Epithelial cell of proximal tubule (primary cell): ENCODE measurements at regions not wholly inside any gene's neighbourhood (a gene's known extent, or its start where the extent isn't known, plus 50 kb on each side); places are given as distances from the start of the nearest gene placed in this dataset.

ENCODE experiments used
- DNase-seq: peaks from one replicate; pipeline ENCODE4 v3.0.0-alpha.2; 2011; ENCODE audit warnings: low read depth
- H3K4me3 ChIP-seq: 2 replicates; pipeline ENCODE4 v1.5.1; 2011; ENCODE audit warnings: low read depth, mild to moderate bottlenecking, low read length
- CTCF ChIP-seq: conservative IDR thresholded peaks from 2 replicates; pipeline ENCODE4 v1.5.1; 2012; ENCODE audit warnings: low read depth, mild to moderate bottlenecking, low read length

- no peak for TF ChIP-seq CTCF
- no peak for DNase-seq
- no peak overlapping the region for H3K4me3 ChIP-seq
Measured at GRCh38 chr2:226639550-226639949, 160.1 kb downstream of the IRS1 start.

DNA sequence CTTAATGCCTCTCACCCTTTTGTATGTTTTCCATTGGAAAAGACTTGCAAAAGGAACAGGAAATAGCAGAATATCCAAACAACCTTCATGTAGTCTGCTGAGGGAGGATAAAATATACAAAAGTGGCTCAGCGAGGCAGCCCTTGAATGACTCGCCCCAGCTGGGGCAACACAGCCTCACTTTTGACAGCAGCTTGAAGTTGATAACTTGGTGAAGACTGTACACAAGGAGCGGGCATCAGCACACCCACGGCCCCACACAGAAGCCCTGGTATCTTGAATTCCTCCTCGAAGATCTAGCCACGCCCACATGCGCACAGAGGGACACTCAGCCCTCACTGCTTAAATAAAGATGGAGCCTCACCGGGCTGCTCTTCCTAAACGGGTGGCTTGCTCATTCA is 161.0 kb downstream of the IRS1 start:
- no peak for DNase-seq
- H3K4me3 ChIP-seq = no peak overlapping the region
- TF ChIP-seq CTCF = no peak

DNA sequence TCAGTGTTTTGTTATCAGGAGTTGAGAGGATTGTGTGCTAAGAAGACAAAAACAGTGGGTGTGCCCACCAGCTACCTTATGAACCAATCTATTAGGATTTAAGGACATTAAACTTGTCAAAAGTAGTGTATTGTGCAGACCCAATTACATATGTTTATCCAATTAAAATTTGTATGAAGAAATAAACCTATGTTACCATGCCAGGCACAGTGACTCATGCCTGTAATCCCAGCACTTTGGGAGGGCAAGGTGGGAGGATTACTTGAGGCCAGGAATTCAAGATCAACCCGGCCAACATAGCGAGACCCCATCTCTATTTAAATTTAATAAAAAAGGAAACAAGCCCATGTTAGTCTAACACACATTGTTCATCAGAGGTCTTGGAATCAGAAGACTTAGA is 162.2 kb downstream of the IRS1 start:
- H3K4me3 ChIP-seq = no peak overlapping the region
- DNase-seq = no peak
- no peak for TF ChIP-seq CTCF

DNA sequence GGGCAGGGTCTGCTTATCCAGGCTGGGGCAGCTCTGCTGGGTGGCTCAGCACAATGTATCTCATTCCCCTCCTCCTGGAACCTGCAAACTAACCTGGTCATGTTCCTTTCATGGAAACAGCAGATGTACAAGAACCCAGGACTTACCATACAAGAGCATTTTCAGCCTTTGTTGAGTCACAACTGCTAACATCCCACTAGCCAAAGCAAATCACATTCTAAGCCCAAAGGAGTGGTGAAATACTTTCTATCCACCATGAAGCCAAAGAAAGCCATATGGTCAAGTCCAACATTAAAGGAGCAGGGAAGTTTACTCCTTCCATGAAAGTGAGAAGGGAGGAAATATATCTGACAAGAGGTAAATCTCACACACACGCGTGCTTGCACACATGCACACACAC is 163.0 kb downstream of the IRS1 start:
- TF ChIP-seq CTCF = no peak
- H3K4me3 ChIP-seq = no peak overlapping the region
- no peak for DNase-seq

DNA sequence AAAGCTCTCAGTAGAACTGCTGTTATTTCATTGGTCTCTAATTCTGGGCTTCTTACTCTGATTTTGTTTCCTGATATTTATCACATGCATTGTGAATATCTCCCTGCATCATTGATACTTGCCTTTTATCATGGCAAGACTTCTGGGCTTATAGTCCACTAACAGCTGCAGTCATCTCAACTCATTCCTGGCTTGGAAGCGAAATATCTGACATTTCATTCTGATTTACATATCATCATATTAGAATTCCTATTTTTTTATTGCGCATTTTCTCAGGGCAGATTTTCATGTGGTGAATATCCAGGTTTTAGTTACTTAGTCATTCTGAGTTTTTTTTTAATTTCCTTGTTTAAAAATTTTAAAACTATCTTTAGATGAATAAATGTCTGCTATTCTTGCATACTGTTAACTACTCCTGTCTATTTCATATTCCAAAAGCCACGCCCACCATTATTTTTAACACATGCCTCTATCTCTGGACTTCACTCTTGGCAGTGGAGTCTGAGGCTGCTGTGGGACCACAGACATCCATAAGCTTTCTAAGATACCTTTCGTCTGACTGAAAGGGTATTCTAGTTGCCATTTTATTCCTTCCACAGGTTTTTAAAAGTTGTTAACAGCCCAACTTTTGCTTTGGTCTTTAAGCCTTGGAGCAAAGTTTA is 164.5 kb downstream of the IRS1 start:
- no peak overlapping the region for H3K4me3 ChIP-seq
- no peak for TF ChIP-seq CTCF
- no peak for DNase-seq

- DNase-seq = no peak
- TF ChIP-seq CTCF = no peak
- no peak overlapping the region for H3K4me3 ChIP-seq
Measured at GRCh38 chr2:226631671-226632070, 167.9 kb downstream of the IRS1 start.

GRCh38 chr2:226631187-226631586 is 168.4 kb downstream of the IRS1 start:
- H3K4me3 ChIP-seq = no peak overlapping the region
- no peak for DNase-seq
- no peak for TF ChIP-seq CTCF
